ENCODE measurements at regions not wholly inside any gene's neighbourhood (a gene's known extent, or its start where the extent isn't known, plus 50 kb on each side); places are given as distances from the start of the nearest gene placed in this dataset.

- Histone ChIP-seq H3K4me1 (ENCODE audit: control insufficient read depth in 1 of 2, insufficient read depth in 2 of 2, low read length in 2 of 2) (no peaks in the 10 kb centered on the region), H3K36me3 (ENCODE audit: control insufficient read depth in 1 of 2, insufficient read depth in 2 of 2, low read length in 1 of 2) (no peaks in the 10 kb centered on the region), H3K27me3 (ENCODE audit: control insufficient read depth in 1 of 2, insufficient read depth in 2 of 2, low read length in 1 of 2) (no peaks in the 10 kb centered on the region), H3K27ac (ENCODE audit: low read depth in 1 of 2, low read length in 2 of 2) (no peak overlapping the region), H3K9me3 (ENCODE audit: control insufficient read depth, low read length) (no peaks in the 10 kb centered on the region), H3K4me3 (ENCODE audit: low read length in 2 of 2) (no peak overlapping the region)
- DNase-seq (no peak), ATAC-seq (ENCODE audit: low FRiP score) (no peak)
- 92 to 95% methylated on average over 5 of the region's 5 CpGs for WGBS, 2 donors
- intact Hi-C loops (cut with DNase I), result no loop called here
Measured at GRCh38 chr5:10140195-10140973, 109.3 kb downstream of the ATPSCKMT start.

GRCh38 chr5:10138395-10139057, 111.2 kb downstream of the ATPSCKMT start:
- ATAC-seq (ENCODE audit: low FRiP score) (no peak), DNase-seq (no peak)
- H3K4me3 ChIP-seq (ENCODE audit: low read length in 2 of 2), result no peak overlapping the region
- H3K9me3 ChIP-seq (ENCODE audit: control insufficient read depth, low read length), result no peaks in the 10 kb centered on the region
- no peaks in the 10 kb centered on the region for H3K4me1 ChIP-seq (ENCODE audit: control insufficient read depth in 1 of 2, insufficient read depth in 2 of 2, low read length in 2 of 2)
- H3K27ac ChIP-seq (ENCODE audit: low read depth in 1 of 2, low read length in 2 of 2), result no peak overlapping the region
- intact Hi-C loops (cut with DNase I), result no loop called here
- H3K27me3 ChIP-seq (ENCODE audit: control insufficient read depth in 1 of 2, insufficient read depth in 2 of 2, low read length in 1 of 2), result no peaks in the 10 kb centered on the region
- no peaks in the 10 kb centered on the region for H3K36me3 ChIP-seq (ENCODE audit: control insufficient read depth in 1 of 2, insufficient read depth in 2 of 2, low read length in 1 of 2)
- WGBS, 2 donors, result 24 to 32% methylated on average over 18 of the region's 18 CpGs

- intact Hi-C loops (cut with DNase I), result no loop called here
- no peaks in the 10 kb centered on the region for H3K9me3 ChIP-seq (ENCODE audit: control insufficient read depth, low read length)
- no peaks in the 10 kb centered on the region for H3K27me3 ChIP-seq (ENCODE audit: control insufficient read depth in 1 of 2, insufficient read depth in 2 of 2, low read length in 1 of 2)
- H3K36me3 ChIP-seq (ENCODE audit: control insufficient read depth in 1 of 2, insufficient read depth in 2 of 2, low read length in 1 of 2), result no peaks in the 10 kb centered on the region
- no peak overlapping the region for H3K4me3 ChIP-seq (ENCODE audit: low read length in 2 of 2)
- 19 to 34% methylated on average over 2 of the region's 2 CpGs for WGBS, 2 donors
- H3K4me1 ChIP-seq (ENCODE audit: control insufficient read depth in 1 of 2, insufficient read depth in 2 of 2, low read length in 2 of 2), result no peaks in the 10 kb centered on the region
- no peak overlapping the region for H3K27ac ChIP-seq (ENCODE audit: low read depth in 1 of 2, low read length in 2 of 2)
- ATAC-seq (ENCODE audit: low FRiP score) (no peak), DNase-seq (no peak)
Measured at GRCh38 chr5:10133830-10134229, 115.9 kb downstream of the ATPSCKMT start.

- no peak overlapping the region for H3K27ac ChIP-seq (ENCODE audit: low read depth in 1 of 2, low read length in 2 of 2)
- H3K27me3 ChIP-seq (ENCODE audit: control insufficient read depth in 1 of 2, insufficient read depth in 2 of 2, low read length in 1 of 2), result no peaks in the 10 kb centered on the region
- no peak overlapping the region for H3K4me3 ChIP-seq (ENCODE audit: low read length in 2 of 2)
- intact Hi-C loops (cut with DNase I), result no loop called here
- DNase-seq (no peak), ATAC-seq (ENCODE audit: low FRiP score) (no peak)
- 82 to 83% methylated on average over 3 of the region's 3 CpGs for whole genome bisulfite sequencing, 2 donors
- H3K9me3 ChIP-seq (ENCODE audit: control insufficient read depth, low read length), result no peaks in the 10 kb centered on the region
- no peaks in the 10 kb centered on the region for H3K4me1 ChIP-seq (ENCODE audit: control insufficient read depth in 1 of 2, insufficient read depth in 2 of 2, low read length in 2 of 2)
- H3K36me3 ChIP-seq (ENCODE audit: control insufficient read depth in 1 of 2, insufficient read depth in 2 of 2, low read length in 1 of 2), result no peaks in the 10 kb centered on the region
Measured at GRCh38 chr5:10130881-10131280, 118.8 kb downstream of the ATPSCKMT start.

- intact Hi-C loops (cut with DNase I), result no loop called here
- Histone ChIP-seq H3K4me3 (ENCODE audit: low read length in 2 of 2) (no peak overlapping the region), H3K27ac (ENCODE audit: low read depth in 1 of 2, low read length in 2 of 2) (no peak overlapping the region), H3K4me1 (ENCODE audit: control insufficient read depth in 1 of 2, insufficient read depth in 2 of 2, low read length in 2 of 2) (no peaks in the 10 kb centered on the region), H3K9me3 (ENCODE audit: control insufficient read depth, low read length) (no peaks in the 10 kb centered on the region), H3K27me3 (ENCODE audit: control insufficient read depth in 1 of 2, insufficient read depth in 2 of 2, low read length in 1 of 2) (no peaks in the 10 kb centered on the region), H3K36me3 (ENCODE audit: control insufficient read depth in 1 of 2, insufficient read depth in 2 of 2, low read length in 1 of 2) (no peaks in the 10 kb centered on the region)
- 97% methylated on average over 6 of the region's 6 CpGs for WGBS, 2 donors
- ATAC-seq (ENCODE audit: low FRiP score), result no peak
- no peak for DNase-seq
Measured at GRCh38 chr5:10126900-10127299, 122.8 kb downstream of the ATPSCKMT start.

GRCh38 chr5:10125116-10125515, 124.6 kb downstream of the ATPSCKMT start:
- no peak overlapping the region for H3K4me3 ChIP-seq (ENCODE audit: low read length in 2 of 2)
- no peaks in the 10 kb centered on the region for H3K4me1 ChIP-seq (ENCODE audit: control insufficient read depth in 1 of 2, insufficient read depth in 2 of 2, low read length in 2 of 2)
- H3K27me3 ChIP-seq (ENCODE audit: control insufficient read depth in 1 of 2, insufficient read depth in 2 of 2, low read length in 1 of 2), result no peaks in the 10 kb centered on the region
- ATAC-seq (ENCODE audit: low FRiP score), result no peak
- WGBS, 2 donors, result 92% methylated on average over 9 of the region's 9 CpGs
- H3K27ac ChIP-seq (ENCODE audit: low read depth in 1 of 2, low read length in 2 of 2), result no peak overlapping the region
- H3K36me3 ChIP-seq (ENCODE audit: control insufficient read depth in 1 of 2, insufficient read depth in 2 of 2, low read length in 1 of 2), result no peaks in the 10 kb centered on the region
- intact Hi-C loops (cut with DNase I), result no loop called here
- H3K9me3 ChIP-seq (ENCODE audit: control insufficient read depth, low read length), result no peaks in the 10 kb centered on the region
- DNase-seq, result no peak

- no peaks in the 10 kb centered on the region for H3K4me1 ChIP-seq (ENCODE audit: control insufficient read depth in 1 of 2, insufficient read depth in 2 of 2, low read length in 2 of 2)
- H3K27me3 ChIP-seq (ENCODE audit: control insufficient read depth in 1 of 2, insufficient read depth in 2 of 2, low read length in 1 of 2), result no peaks in the 10 kb centered on the region
- ATAC-seq (ENCODE audit: low FRiP score), result no peak
- H3K27ac ChIP-seq (ENCODE audit: low read depth in 1 of 2, low read length in 2 of 2), result no peak overlapping the region
- no peak for DNase-seq
- H3K4me3 ChIP-seq (ENCODE audit: low read length in 2 of 2), result no peak overlapping the region
- H3K36me3 ChIP-seq (ENCODE audit: control insufficient read depth in 1 of 2, insufficient read depth in 2 of 2, low read length in 1 of 2), result no peaks in the 10 kb centered on the region
- no peaks in the 10 kb centered on the region for H3K9me3 ChIP-seq (ENCODE audit: control insufficient read depth, low read length)
- intact Hi-C loops (cut with DNase I), result no loop called here
- WGBS, 2 donors, result 44 to 51% methylated on average over 9 of the region's 9 CpGs
Measured at GRCh38 chr5:10124287-10124686, 125.4 kb downstream of the ATPSCKMT start.

- H3K27me3 ChIP-seq (ENCODE audit: control insufficient read depth in 1 of 2, insufficient read depth in 2 of 2, low read length in 1 of 2), result no peaks in the 10 kb centered on the region
- ATAC-seq (ENCODE audit: low FRiP score), result no peak
- H3K9me3 ChIP-seq (ENCODE audit: control insufficient read depth, low read length), result peaks cover 3% of the 10 kb centered on the region
- intact Hi-C loops (cut with DNase I), result no loop called here
- WGBS, 2 donors, result 36 to 42% methylated on average over 7 of the region's 7 CpGs
- H3K27ac ChIP-seq (ENCODE audit: low read depth in 1 of 2, low read length in 2 of 2), result no peak overlapping the region
- H3K36me3 ChIP-seq (ENCODE audit: control insufficient read depth in 1 of 2, insufficient read depth in 2 of 2, low read length in 1 of 2), result no peaks in the 10 kb centered on the region
- no peak overlapping the region for H3K4me3 ChIP-seq (ENCODE audit: low read length in 2 of 2)
- DNase-seq, result no peak
- no peaks in the 10 kb centered on the region for H3K4me1 ChIP-seq (ENCODE audit: control insufficient read depth in 1 of 2, insufficient read depth in 2 of 2, low read length in 2 of 2)
Measured at GRCh38 chr5:10123254-10123989, 126.3 kb downstream of the ATPSCKMT start.

Measured in aorta (tissue), 5 donors.